HCT116 (cell line): ENCODE measurements at regions not wholly inside any gene's neighbourhood (a gene's known extent, or its start where the extent isn't known, plus 50 kb on each side); places are given as distances from the start of the nearest gene placed in this dataset.

Experiments used
- ATAC-seq: fragments of 200-7000 bp; cut with Tn5 transposase; 2 replicates; pipeline ENCODE4 v1.9.1; 2020; ENCODE audit warnings: mild to moderate bottlenecking, moderate library complexity
- BruUV-seq: library from RNA; stranded (reverse); fragments of 400-500 nt; replicated peaks from 2 replicates; lab custom pipeline; 2021; lab: Mats Ljungman, UMichigan
- CTCF ChIA-PET: fragments of 300-600 bp; sonication (Branson Sonifier 250); formaldehyde crosslinking; loops from one replicate; lab custom pipeline; 2021; ENCODE audit warnings: antibody characterized with exemption; lab: Charles Lee
- POLR2A ChIA-PET: fragments of 300-600, 350-600 bp; sonication (Branson Sonifier 250); formaldehyde crosslinking; loops from one replicate; lab custom pipeline; 2021; ENCODE audit warnings: antibody characterized with exemption; lab: Charles Lee
- RAD21 ChIA-PET, 2 experiments: fragments of 300-600 bp; sonication (Branson Sonifier 250); formaldehyde crosslinking; loops; one replicate each; lab custom pipeline; 2023; ENCODE audit warnings: low total read pairs in 2 of 2; ENCODE audit not compliant: uncharacterized antibody in 2 of 2, unreplicated experiment in 2 of 2, low non-redundant PET in 1 of 2; lab: Charles Lee
- DNase-seq: peaks from one replicate; pipeline ENCODE4 v3.0.0-alpha.2; 2010; ENCODE audit warnings: low read depth, low spot score
- H2AFZ ChIP-seq: fragments of 200-600 bp; shearing (Covaris generic), sonication (generic); 2 replicates; pipeline ENCODE4 v1.6.1; 2017; ENCODE audit warnings: low read depth, mixed run types, mixed read lengths, antibody characterized with exemption, low read length; ENCODE audit not compliant: poor library complexity, severe bottlenecking
- H3K27ac ChIP-seq: 2 replicates; pipeline ENCODE4 v1.5.1; 2012; ENCODE audit warnings: low read depth, low read length
- H3K27me3 ChIP-seq: fragments of 200-600 bp; sonication (generic); 2 replicates; pipeline ENCODE4 v1.6.1; 2016; ENCODE audit warnings: mixed run types, low read length, mixed read lengths; ENCODE audit not compliant: insufficient read depth
- H3K36me3 ChIP-seq, 2 experiments: fragments of 200-500 bp in 1 of 2; fragments of 200-600 bp in 1 of 2; sonication (Bioruptor generic) in 1 of 2; sonication (generic) in 1 of 2; 2 replicates each; pipeline versions ENCODE4 v1.5.1 to v1.6.1; 2014 to 2016; ENCODE audit warnings: low read length in 2 of 2, inconsistent platforms in 1 of 2, mixed read lengths in 1 of 2, mixed run types in 1 of 2; ENCODE audit not compliant: insufficient read depth in 2 of 2, control insufficient read depth in 1 of 2
- H3K4me1 ChIP-seq, 2 experiments: fragments of 200-600 bp in 1 of 2; sonication (generic) in 1 of 2; 2 replicates each; pipeline versions ENCODE4 v1.5.1 to v1.6.1; 2012 to 2017; ENCODE audit warnings: low read length in 2 of 2, inconsistent platforms in 1 of 2, mild to moderate bottlenecking in 1 of 2, mixed read lengths in 1 of 2, mixed run types in 1 of 2, moderate library complexity in 1 of 2; ENCODE audit not compliant: insufficient read depth in 2 of 2, control insufficient read depth in 1 of 2
- H3K4me2 ChIP-seq: fragments of 200-600 bp; sonication (generic); 2 replicates; pipeline ENCODE4 v1.6.1; 2017; ENCODE audit warnings: mixed run types, low read length, mixed read lengths
- H3K4me3 ChIP-seq, 2 experiments: fragments of 200-600 bp in 1 of 2; sonication (generic) in 1 of 2; replicated peaks in 1 of 2; 2 replicates each; pipeline ENCODE4 v1.5.1; 2011 to 2016; ENCODE audit warnings: low read length in 2 of 2, control low read depth in 1 of 2, low read depth in 1 of 2, mild to moderate bottlenecking in 1 of 2, mixed read lengths in 1 of 2, mixed run types in 1 of 2
- H3K79me2 ChIP-seq: fragments of 200-600 bp; sonication (generic); 2 replicates; pipeline ENCODE4 v1.6.1; 2017; ENCODE audit warnings: mild to moderate bottlenecking, mixed run types, low read length, moderate library complexity, mixed read lengths; ENCODE audit not compliant: insufficient read depth
- H3K9ac ChIP-seq: fragments of 200-600 bp; sonication (generic); 2 replicates; pipeline ENCODE4 v1.6.1; 2016; ENCODE audit warnings: low read length, mixed read lengths
- H3K9me2 ChIP-seq: fragments of 200-600 bp; sonication (generic), shearing (Covaris generic); 2 replicates; pipeline ENCODE4 v1.6.1; 2017; ENCODE audit warnings: mixed run types, mild to moderate bottlenecking, moderate library complexity; ENCODE audit not compliant: insufficient read depth
- H3K9me3 ChIP-seq, 2 experiments: fragments of 200-500 bp in 1 of 2; fragments of 200-600 bp in 1 of 2; sonication (Bioruptor generic) in 1 of 2; sonication (generic) in 1 of 2; 2 replicates each; pipeline ENCODE4 v1.6.1; 2014 to 2017; ENCODE audit warnings: low read length in 2 of 2, mixed read lengths in 2 of 2, inconsistent platforms in 1 of 2, low read depth in 1 of 2, mild to moderate bottlenecking in 1 of 2, mixed run types in 1 of 2, moderate library complexity in 1 of 2; ENCODE audit not compliant: control insufficient read depth in 1 of 2, insufficient read depth in 1 of 2
- H4K20me1 ChIP-seq: fragments of 200-600 bp; sonication (generic), shearing (Covaris generic); 2 replicates; pipeline ENCODE4 v1.6.1; 2017; ENCODE audit warnings: mixed run types, mild to moderate bottlenecking, moderate library complexity; ENCODE audit not compliant: insufficient read depth
- CBX3 ChIP-seq: IDR thresholded peaks from 2 replicates; pipeline ENCODE4 v1.6.1; 2012; ENCODE audit warnings: low read depth
- CEBPB ChIP-seq: IDR thresholded peaks from 2 replicates; pipeline ENCODE4 v1.6.1; 2012; ENCODE audit warnings: low read depth
- EGR1 ChIP-seq: IDR thresholded peaks from 2 replicates; pipeline ENCODE4 v1.6.1; 2012; ENCODE audit warnings: low read depth
- EZH2 ChIP-seq: fragments of 200-600 bp; sonication (generic); IDR thresholded peaks from 2 replicates; pipeline ENCODE4 v1.6.1; 2017; ENCODE audit warnings: antibody characterized with exemption, mixed run types
- FOSL1 ChIP-seq: IDR thresholded peaks from 2 replicates; pipeline ENCODE4 v1.6.1; 2012; ENCODE audit warnings: low read depth
- POLR2A ChIP-seq: IDR thresholded peaks from 2 replicates; pipeline ENCODE4 v1.7.0; 2011; ENCODE audit warnings: borderline replicate concordance; ENCODE audit not compliant: insufficient read depth, insufficient read length; ENCODE audit errors: extremely low read depth
- POLR2AphosphoS5 ChIP-seq: IDR thresholded peaks from 2 replicates; pipeline ENCODE4 v1.6.1; 2011; ENCODE audit warnings: mild to moderate bottlenecking, low read depth, low read length, moderate library complexity
- RAD21 ChIP-seq: IDR thresholded peaks from 2 replicates; pipeline ENCODE4 v1.6.1; 2012; ENCODE audit warnings: low read depth, mild to moderate bottlenecking
- REST ChIP-seq: IDR thresholded peaks from 2 replicates; pipeline ENCODE4 v1.6.1; 2012; ENCODE audit warnings: low read depth
- SIN3A ChIP-seq: IDR thresholded peaks from 2 replicates; pipeline ENCODE4 v1.6.1; 2012; ENCODE audit warnings: low read depth
- TCF7L2 ChIP-seq: IDR thresholded peaks from 2 replicates; pipeline ENCODE4 v1.7.0; 2011; ENCODE audit warnings: borderline replicate concordance, inconsistent platforms; ENCODE audit not compliant: insufficient read depth, insufficient read length; ENCODE audit errors: extremely low read depth
- ZFX ChIP-seq: fragments of 450-650 bp; IDR thresholded peaks from 2 replicates; pipeline ENCODE4 v1.6.1; 2017
- ZNF274 ChIP-seq: fragments of 200-500 bp; sonication (Bioruptor generic); IDR thresholded peaks from 2 replicates; pipeline ENCODE4 v1.6.1; 2014; ENCODE audit warnings: mild to moderate bottlenecking, low read depth, low read length, inconsistent platforms
- intact Hi-C: fragments of 100-400 bp; cut with micrococcal nuclease; formaldehyde crosslinking; loops from 2 replicates; pipeline ENCODE4 v1.10.0; 2022
- TF ChIP-seq, protein P1 (sequence below): IDR thresholded peaks from 2 replicates; pipeline ENCODE4 v1.6.1; 2012
- TF ChIP-seq, protein P2 (sequence below): IDR thresholded peaks from 2 replicates; pipeline ENCODE4 v1.6.1; 2012
- TF ChIP-seq, protein P3 (sequence below): IDR thresholded peaks from 2 replicates; pipeline ENCODE4 v1.6.1; 2011; ENCODE audit warnings: mild to moderate bottlenecking, low read length, moderate library complexity; ENCODE audit not compliant: insufficient replicate concordance; ENCODE audit errors: extremely low read depth
- TF ChIP-seq, protein P4 (sequence below), 3 experiments: fragments of 200-600 bp in 1 of 3; sonication (generic) in 1 of 3; IDR thresholded peaks in 2 of 3; conservative IDR thresholded peaks in 1 of 3; 2 replicates each; pipeline ENCODE4 v1.5.1; 2012 to 2017; ENCODE audit warnings: low read depth in 2 of 3, low read length in 2 of 3, antibody characterized with exemption in 1 of 3, borderline replicate concordance in 1 of 3, control low read depth in 1 of 3, mild to moderate bottlenecking in 1 of 3, mixed read lengths in 1 of 3, mixed run types in 1 of 3, moderate library complexity in 1 of 3; ENCODE audit not compliant: insufficient read depth in 1 of 3

GRCh38 chr4:155608225-155608885 lies 58.3 kb upstream of the GUCY1A1 start:
- H3K4me3 ChIP-seq, result no peak overlapping the region
- ChIA-PET RAD21 (no interaction called here), CTCF (no interaction called here)
- no peak overlapping the region for H3K4me2 ChIP-seq
- BruUV-seq, result no TSS peak
- no peaks in the 10 kb centered on the region for H3K9me3 ChIP-seq
- H3K36me3 ChIP-seq, result no peaks in the 10 kb centered on the region
- TF ChIP-seq SIN3A (no peak), ZNF274 (no peak), ZFX (no peak), RAD21 (no peak), CEBPB (no peak), FOSL1 (no peak), CBX3 (no peak), REST (no peak), TCF7L2 (no peak), POLR2AphosphoS5 (no peak), POLR2A (no peak), EZH2 (no peak), EGR1 (no peak)
- TF ChIP-seq, protein P1, sequence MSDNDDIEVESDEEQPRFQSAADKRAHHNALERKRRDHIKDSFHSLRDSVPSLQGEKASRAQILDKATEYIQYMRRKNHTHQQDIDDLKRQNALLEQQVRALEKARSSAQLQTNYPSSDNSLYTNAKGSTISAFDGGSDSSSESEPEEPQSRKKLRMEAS, result no peak
- TF ChIP-seq, protein P2, sequence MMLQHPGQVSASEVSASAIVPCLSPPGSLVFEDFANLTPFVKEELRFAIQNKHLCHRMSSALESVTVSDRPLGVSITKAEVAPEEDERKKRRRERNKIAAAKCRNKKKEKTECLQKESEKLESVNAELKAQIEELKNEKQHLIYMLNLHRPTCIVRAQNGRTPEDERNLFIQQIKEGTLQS, result no peak
- TF ChIP-seq, protein P3, sequence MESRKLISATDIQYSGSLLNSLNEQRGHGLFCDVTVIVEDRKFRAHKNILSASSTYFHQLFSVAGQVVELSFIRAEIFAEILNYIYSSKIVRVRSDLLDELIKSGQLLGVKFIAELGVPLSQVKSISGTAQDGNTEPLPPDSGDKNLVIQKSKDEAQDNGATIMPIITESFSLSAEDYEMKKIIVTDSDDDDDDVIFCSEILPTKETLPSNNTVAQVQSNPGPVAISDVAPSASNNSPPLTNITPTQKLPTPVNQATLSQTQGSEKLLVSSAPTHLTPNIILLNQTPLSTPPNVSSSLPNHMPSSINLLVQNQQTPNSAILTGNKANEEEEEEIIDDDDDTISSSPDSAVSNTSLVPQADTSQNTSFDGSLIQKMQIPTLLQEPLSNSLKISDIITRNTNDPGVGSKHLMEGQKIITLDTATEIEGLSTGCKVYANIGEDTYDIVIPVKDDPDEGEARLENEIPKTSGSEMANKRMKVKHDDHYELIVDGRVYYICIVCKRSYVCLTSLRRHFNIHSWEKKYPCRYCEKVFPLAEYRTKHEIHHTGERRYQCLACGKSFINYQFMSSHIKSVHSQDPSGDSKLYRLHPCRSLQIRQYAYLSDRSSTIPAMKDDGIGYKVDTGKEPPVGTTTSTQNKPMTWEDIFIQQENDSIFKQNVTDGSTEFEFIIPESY, result no peak
- TF ChIP-seq, protein P4, sequence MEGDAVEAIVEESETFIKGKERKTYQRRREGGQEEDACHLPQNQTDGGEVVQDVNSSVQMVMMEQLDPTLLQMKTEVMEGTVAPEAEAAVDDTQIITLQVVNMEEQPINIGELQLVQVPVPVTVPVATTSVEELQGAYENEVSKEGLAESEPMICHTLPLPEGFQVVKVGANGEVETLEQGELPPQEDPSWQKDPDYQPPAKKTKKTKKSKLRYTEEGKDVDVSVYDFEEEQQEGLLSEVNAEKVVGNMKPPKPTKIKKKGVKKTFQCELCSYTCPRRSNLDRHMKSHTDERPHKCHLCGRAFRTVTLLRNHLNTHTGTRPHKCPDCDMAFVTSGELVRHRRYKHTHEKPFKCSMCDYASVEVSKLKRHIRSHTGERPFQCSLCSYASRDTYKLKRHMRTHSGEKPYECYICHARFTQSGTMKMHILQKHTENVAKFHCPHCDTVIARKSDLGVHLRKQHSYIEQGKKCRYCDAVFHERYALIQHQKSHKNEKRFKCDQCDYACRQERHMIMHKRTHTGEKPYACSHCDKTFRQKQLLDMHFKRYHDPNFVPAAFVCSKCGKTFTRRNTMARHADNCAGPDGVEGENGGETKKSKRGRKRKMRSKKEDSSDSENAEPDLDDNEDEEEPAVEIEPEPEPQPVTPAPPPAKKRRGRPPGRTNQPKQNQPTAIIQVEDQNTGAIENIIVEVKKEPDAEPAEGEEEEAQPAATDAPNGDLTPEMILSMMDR (IDR thresholded peaks at IDR 0.05 in 2 of 3, conservative IDR thresholded peaks at IDR 0.05 in 1 of 3; ENCODE audit: borderline replicate concordance in 1 of 3, insufficient read depth in 1 of 3, low read depth in 2 of 3, low read length in 2 of 3), result no peak
- TF ChIP-seq, all 23 proteins: peak for 0
- Histone ChIP-seq H2AFZ (no peak overlapping the region), H3K9ac (no peak overlapping the region), H3K9me2 (no peaks in the 10 kb centered on the region), H4K20me1 (no peaks in the 10 kb centered on the region), H3K4me1 (0 out of 4 replicates have a peak, but pooled peaks cover 0 to 3% of the 10 kb centered on the region in 2 experiments), H3K27ac (no peak overlapping the region), H3K79me2 (no peaks in the 10 kb centered on the region), H3K27me3 (no peaks in the 10 kb centered on the region)
- intact Hi-C loops, result no loop called here
- ATAC-seq (no peak), DNase-seq (no peak)
- POLR2A ChIA-PET, result no interaction called here
